Vagina (tissue), 2 donors: ENCODE measurements at regions not wholly inside any gene's neighbourhood (a gene's known extent, or its start where the extent isn't known, plus 50 kb on each side); places are given as distances from the start of the nearest gene placed in this dataset.

Experiments
- CTCF ChIP-seq, 3 experiments: fragments of 450-650 bp in 2 of 3; fragments of 200-600 bp in 1 of 3; sonication (generic) in 1 of 3; IDR thresholded peaks; one replicate each; pipeline ENCODE4 v1.5.1; 2017 to 2019; ENCODE audit warnings: antibody characterized with exemption in 3 of 3, mild to moderate bottlenecking in 2 of 3, moderate library complexity in 2 of 3
- POLR2A ChIP-seq, 2 donors: fragments of 450-650 bp; IDR thresholded peaks; one replicate each; pipeline ENCODE4 v1.6.1; 2017; ENCODE audit warnings: antibody characterized with exemption in 2 of 2, mild to moderate bottlenecking in 2 of 2, moderate library complexity in 2 of 2
- POLR2AphosphoS5 ChIP-seq, 2 donors: sonication (generic); formaldehyde crosslinking; IDR thresholded peaks; one replicate each; pipeline ENCODE4 v1.9.0; 2017; ENCODE audit warnings: antibody characterized with exemption in 2 of 2, mild to moderate bottlenecking in 2 of 2, low read depth in 1 of 2; ENCODE audit not compliant: insufficient read depth in 1 of 2

GRCh38 chr18:29164993-29165599 lies 988.2 kb upstream of the CDH2 start:
- TF ChIP-seq CTCF (IDR thresholded peaks at IDR 0.05) (no peak), POLR2A (IDR thresholded peaks at IDR 0.05) (no peak), POLR2AphosphoS5 (IDR thresholded peaks at IDR 0.05; ENCODE audit: insufficient read depth in 1 of 2, low read depth in 1 of 2) (no peak)
